GM18909 (cell line): ENCODE measurements at regions not wholly inside any gene's neighbourhood (a gene's known extent, or its start where the extent isn't known, plus 50 kb on each side); places are given as distances from the start of the nearest gene placed in this dataset.

Experiments used
- ATAC-seq: cut with Tn5 transposase; IDR thresholded peaks from one replicate; pipeline ENCODE4 v1.9.1; 2021; ENCODE audit warnings: mild to moderate bottlenecking; ENCODE audit not compliant: unreplicated experiment, poor library complexity

DNA sequence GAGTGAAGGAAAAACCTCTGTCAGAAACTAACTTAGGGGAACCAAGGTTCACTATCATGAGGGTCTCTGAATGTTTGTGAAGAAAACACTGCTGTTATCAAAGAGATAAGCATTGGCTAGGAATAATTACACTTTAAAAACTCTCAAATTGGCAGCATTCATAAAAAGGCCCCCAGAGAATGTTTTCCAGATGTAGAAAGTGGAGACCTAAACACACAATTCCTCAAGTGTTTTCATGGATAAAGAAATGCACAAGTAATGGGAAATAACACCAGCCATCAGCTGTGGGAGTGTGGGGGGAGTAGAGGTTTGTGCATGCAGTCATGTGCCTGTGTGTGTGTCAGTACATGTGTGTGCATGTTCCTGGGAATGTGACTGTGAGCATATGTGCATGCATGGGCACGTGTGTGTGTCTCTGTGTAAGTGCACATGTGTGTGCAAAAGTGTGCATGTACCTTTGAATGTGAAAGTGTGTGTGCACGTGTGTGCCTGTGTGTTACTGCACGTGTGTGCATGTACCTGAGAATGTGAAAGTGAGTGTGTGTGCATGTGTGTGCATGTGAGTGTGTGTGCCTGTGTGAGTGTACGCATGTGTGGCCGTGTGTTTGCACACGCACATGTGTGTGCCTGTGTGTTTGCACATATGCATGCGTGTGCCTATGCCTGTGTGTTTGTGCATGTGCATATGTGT lies 854.3 kb upstream of the SALL3 start:
- ATAC-seq, result no peak

DNA sequence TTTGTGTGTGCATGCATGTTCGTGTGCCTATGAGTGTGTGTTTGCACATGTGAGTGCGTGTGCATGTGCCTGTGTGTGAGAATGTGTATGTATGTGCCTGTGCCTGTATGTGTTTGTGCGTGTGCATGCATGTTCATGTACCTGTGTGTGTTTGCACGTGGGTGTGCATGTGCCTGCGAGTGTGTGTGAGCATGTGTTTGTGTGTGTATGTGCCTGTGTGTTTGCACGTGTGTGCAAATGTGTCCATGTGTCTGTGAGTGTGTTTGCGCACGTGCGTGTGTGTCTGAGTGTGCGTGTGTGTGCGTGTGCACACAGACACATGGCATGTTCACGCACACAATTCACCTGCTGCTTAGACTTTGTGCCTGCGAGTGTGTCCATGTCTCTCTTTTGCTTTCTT lies 853.5 kb upstream of the SALL3 start:
- no peak for ATAC-seq

DNA sequence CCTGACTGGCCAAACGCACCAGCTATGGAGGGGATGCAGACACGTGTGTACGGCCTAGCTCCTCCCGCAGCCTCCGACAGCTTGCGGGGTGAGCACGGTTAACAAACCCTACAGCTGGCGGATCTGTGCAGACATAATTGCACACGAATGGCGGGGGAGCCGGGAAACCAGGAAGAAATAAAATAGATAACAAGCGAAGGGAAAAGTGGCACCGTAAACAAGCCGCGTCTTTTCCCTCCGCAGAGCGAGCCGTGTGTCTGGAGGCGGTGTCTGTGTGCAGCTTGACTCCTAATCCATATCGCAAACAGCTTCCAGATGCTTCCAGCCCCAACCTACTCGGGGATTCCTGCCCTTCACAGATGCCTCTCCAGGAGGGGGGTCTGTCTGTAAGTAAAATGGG lies 853.1 kb upstream of the SALL3 start:
- no peak for ATAC-seq

DNA sequence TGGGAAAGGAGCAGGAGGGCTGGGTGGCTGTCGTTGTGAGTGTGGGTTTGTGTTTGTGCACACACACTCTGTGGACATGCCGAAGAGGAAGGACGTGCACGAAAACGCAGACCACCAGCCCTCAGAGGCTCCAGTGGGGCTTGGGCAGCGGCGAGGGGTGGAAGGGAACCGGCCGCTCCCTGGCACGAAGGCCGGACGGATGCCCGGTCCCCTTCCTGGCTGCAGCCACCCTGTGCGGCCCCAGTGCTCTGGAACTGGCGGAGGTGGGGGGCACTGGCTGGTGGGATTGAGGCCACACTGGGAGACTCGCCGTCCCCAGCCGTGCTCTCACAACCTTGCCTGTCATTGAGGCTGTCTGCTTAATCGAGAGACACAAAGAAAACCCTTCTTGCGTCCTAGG lies 852.6 kb upstream of the SALL3 start:
- ATAC-seq, result no peak

DNA sequence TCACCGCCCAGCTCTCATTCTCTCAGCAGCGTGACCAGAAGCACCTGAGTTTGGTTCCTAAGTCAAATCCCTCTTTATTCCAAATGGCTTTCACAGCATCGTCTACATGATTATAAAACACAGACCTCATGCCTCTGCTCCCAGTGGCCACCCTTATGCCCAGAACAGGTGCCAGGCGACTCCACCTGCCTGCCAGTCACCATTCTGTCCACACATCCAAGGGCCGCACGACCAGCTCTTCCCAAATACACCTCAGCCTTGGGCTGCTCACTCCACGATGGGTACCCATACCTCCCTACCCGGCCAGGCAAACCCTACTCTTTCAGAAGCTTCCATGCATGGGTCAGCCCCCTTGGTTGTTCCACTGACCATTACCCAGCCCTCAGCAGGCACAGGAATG lies 851.6 kb upstream of the SALL3 start:
- no peak for ATAC-seq

DNA sequence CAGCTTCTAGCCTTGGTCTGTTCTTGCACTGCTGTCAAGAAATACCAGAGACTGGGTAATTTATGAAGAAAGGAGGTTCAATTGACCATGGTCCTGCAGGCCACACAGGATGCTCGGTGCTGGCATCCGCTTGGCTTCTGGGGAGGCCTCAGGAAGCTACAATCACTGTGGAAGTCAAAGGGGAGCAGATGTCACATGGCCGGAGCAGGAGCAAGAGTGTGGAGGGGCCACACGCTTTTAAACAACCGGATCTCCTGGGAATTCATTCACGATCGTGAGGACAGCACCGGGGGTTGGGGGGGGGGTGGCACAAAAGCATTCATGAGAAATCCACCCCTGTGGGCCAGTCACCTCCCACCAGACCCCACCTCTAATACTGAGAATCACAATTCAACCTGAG lies 850.4 kb upstream of the SALL3 start:
- no peak for ATAC-seq

DNA sequence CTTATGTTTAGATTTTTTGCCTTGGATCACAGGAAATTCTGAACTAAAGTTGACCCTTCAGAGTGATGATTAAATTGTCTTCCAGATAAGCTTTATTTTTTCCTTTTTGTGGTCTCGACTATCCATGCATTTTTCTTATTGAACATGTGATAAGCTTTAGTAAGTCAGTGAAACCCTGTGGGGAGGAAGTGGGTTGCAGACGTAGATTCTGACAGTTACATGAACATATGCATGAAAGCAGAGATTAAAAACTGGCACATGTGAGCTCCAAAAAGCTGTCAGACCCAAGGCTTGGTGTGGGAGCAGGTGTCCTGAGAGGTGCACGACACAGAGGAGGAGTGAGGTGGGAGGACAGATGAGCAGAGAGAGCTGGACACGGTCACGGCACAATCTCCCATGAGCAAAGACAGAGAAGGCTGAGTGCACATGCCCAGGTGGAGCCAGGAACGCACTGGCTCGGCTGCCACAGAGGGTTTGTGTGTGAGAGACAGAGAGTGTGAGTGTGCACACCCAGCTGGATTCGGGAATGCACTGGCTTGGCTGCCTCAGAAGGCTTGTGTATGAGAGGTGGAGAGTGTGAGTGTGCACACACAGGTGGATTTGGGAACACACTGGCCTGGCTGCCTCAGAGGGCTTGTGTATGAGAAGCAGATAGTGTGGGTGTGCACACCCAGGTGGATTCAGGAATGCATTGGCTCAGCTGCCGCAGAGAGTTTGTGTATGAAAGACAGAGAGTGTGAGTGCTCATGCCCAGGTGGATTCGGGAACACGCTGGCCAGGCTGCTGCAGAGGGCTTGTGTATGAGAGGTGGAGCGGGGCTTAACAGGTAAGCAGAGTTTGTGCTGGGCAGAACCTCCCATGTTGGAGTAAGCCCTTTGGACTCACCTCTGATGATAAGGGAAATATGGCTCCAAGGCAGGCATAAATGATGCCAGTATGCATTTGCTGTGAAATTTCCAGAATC lies 849.1 kb upstream of the SALL3 start:
- ATAC-seq, result no peak

DNA sequence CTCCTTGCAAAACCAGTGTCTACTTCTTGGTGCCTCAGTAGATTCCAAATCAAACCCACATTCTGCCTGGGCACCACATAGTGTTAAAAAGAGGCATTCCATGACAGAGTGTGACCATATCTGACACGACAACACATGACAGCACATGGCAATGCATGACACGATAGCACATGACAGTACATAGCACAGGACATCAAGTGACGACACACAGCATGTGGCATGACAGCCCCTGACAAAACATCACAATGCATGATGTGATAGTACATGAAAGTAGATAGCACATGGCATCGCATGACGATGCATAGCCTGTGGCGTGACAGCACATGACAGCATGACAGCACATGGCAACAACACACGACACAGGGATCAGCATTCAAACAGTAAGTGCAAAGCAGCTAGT lies 845.9 kb upstream of the SALL3 start:
- no peak for ATAC-seq

DNA sequence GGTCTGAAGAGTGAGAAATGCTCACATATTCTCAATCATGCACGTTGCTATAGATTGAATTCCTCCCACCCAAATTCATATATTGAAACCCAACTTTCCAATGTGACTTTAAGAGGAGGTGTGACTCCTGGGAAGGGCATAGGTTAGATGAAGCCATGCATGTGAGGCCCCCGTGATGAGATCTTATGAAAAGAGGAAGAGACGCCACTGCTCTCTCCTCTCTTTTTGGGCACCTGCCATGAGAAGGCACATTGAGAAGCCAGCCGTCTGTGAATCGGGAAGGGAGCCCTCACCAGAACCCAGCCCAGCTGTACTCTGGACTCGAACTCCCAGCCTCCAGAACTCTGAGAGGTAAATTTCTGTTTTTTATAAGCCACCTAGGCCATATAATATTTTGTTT lies 842.6 kb upstream of the SALL3 start:
- ATAC-seq, result no peak

DNA sequence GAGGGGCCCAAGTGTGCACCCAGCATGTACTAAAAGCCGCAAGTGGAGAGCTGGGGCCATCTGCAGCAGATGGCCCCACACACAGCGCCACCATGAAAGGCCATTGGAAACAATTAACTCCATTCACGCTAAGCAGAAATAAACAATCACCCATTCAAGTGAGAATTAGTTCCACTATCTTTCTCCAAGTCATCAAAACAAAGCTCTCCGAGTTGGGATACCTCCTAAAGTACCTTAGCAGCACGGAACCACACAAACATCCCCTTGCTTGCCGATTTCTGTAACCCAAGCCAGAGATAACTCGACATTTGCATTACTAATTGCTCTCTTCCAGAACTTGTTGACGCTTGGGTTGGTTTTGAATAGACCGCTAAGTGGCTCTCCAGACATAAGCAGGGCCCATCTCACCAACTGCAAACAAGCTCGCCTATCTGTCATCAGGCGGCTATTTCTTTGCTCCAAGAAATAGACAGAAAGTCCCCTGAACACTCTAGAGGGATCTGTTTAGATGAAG lies 840.6 kb upstream of the SALL3 start:
- no peak for ATAC-seq

DNA sequence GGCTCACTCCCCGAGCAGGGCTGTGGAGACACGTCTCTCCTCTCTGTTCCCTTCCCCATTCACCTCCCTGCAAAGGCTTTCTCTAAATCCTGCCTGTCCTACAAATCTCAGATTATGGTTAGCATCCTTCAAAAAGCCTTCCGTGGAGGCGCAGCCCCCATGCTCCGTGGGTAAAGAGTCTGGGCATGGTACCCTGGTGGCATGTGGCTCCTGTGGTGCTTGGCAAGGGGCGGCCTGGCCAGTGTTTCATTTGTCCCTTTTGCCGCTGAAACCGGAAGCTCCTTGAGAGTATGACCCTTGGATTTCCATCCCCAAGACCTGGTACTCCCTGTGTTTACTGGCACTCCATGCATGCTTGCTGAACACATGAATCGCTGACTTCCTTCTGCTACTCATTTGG lies 839.3 kb upstream of the SALL3 start:
- no peak for ATAC-seq

DNA sequence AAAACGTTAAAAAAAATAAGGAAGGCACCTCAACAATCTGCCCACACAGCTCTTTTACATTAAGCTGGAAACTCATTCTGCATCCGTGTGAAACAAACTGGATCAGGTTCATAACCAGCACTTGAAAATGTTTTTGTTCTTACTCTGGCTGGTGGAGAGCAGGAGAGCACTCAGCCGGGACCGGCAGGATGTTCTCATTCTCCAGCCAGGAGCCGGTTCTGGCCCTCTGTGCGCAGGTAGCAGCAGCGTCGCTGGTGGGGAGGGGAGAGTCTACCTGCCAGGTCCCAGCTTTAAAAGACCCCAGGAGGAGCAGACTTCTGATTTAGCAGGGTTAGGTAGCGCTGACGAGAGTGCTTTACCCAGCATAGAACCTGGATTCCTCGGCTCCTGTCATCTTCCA lies 834.9 kb upstream of the SALL3 start:
- ATAC-seq, result no peak

DNA sequence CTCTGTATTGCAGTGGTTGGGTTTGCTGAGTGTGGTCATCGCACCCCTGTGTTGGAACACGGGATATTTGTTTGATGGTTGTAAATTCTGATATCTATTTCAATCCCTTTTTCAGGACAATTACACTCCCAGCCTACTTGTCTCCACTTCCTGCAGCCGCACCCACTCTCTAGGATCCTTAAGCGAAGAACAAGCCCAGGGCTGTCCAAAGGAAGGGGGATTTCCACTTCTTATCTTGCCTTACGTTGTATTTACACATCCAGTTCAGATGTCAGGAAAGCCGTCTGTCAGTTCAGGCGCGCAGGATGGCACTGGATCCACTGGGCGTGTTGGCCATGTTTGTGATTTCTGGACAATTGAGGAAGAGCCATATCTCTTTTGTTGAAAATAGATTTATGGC lies 834.5 kb upstream of the SALL3 start:
- no peak for ATAC-seq

DNA sequence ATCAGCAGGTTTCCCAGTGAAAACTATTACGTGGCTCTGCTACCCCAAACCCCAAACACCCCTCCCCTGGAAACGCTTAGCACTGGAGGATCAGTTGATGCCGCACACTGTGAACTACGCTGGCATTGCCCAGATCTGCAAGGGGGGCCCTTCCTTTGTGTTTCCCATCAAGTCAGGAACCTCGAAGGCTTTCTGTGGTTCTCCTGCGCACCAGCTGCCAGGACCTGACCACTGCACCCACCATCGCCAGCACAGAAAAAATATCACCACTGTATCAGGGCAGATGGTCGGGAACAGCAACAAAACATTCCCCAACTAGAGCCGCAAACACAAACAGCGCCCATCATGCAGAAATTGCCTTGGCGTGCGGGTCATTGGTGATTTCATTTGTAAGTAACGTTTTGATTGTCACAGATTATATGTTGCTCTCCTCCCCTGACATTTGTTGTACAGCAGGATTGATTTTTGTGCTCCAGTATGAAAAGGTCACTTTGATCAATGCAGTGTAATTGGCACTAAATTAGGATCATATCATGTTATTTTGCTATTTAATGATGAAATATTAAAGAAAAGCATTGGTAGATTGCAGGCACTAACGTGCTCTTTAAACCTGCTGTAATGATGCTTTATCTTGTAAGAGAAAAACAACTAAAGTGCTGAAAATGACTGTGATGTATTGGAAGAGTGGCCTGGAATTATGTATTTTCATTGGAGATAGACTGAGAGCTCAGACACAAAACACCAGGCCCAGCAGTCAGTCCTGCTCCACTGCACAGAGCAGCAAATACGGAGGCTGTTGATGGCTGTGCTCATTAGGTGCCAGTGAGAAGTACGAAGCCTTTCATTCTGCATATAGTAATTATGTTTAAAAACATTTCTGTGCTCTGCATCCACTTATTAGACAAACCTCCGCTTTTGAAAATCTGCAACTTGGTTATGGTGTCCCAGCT lies 833.2 kb upstream of the SALL3 start:
- no peak for ATAC-seq

DNA sequence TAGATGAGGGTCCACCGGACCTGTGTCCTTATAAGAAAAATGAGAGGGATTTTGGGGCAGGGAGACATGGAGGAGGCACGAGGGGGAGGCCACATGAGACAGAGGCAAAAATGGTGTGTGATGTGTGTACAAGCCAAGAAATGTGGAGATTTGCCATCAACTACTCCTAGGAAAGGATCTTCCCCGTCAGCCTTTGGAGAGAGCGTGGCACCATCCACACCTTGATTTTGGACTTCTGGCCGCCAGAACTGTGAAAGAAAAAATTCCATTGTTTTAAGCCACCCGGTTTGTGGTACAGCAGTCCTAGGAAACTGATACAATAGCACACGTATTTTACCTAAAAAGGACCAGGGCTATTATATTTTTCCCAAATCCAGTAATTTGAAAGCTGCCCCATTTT lies 829.0 kb upstream of the SALL3 start:
- ATAC-seq, result no peak

DNA sequence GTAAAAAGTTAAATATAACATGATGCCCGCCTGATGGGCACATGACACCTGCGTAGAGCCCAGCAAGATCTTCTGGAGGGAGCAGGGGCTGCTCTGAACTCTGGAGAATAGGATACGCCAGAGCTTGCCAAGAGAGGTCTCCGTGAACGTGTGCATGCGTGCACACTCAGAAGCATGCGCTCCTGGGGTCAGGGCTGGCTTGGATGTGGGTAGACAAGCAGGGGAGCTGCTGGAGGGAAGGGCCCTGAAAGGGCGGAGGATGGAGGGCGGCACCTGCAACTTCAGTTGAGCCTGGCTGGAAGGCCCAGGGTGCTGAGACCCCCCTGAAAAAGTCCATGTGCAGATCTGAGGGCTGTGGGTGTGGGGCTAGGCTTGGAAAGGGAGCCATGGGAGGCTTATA lies 828.4 kb upstream of the SALL3 start:
- ATAC-seq, result no peak

DNA sequence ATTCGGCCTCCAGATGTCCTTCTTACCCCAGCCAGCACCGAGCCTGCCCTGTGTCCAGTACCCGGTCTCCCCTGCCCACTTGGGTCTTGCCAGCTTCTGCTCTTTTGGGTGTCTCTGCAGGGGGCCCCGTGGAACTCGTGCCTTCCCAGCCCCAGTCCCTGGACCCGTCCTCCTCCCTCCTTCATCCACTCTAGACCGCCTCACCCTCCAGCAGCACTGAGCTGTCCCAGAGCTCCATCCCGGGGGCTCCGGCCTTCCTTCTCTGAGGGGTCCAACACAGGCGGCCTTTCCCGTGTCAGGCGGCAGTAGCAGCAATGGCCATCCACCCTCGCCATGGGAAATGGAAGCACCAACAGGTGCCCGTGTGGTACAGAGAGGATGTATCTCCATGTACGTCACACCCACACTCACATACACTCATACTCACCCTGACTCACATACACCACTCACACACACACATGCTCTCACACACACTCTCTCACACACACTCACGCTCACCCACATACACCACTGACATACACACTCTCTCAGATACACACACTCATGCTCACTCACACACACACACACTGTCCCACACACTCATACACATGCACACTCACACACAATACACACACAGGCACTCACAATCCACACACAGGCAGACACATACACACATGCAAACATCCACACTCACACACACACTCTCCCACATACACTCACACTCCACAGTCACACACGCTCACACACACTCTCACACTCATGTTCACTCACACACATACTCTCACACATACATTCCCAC lies 827.5 kb upstream of the SALL3 start:
- ATAC-seq, result no peak

DNA sequence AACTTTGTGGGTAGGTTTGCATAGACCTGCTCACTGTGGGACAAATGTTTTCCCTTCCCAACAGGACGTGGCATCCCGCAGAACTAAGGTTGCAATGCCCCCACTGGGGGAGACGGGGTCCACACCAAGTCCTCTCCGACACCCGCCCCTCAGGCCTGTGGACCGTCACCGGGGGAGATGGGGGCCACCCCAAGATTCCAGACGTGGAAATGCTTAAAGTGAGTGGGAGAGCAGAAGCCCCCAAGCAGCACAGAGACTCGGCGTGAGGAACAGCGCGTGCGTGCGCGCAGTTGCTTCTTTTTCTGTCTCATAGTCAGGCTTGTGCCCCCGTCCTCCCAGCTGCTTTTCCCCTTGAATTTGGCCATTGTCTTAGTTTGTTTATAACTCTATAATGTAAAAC lies 826.3 kb upstream of the SALL3 start:
- ATAC-seq, result no peak

DNA sequence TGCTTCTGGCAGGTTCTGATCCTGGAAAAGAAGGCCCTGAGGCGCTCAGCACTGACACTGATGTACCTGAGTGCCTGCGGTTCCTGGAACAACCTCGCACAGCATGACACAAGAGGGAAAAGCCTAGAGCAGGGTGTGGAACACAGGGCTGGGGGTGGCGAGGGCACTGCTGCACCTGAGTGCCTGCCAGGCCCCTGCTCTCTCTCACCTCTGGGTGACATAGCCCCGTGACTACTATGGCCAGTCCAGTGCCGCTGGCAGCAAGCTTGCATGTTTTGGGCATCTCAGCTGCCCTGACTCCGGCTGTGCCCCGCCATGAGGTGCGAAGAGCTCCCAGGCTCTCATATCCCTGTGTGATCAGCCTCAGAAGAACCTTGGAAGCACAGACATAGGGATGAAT lies 825.2 kb upstream of the SALL3 start:
- ATAC-seq, result no peak

DNA sequence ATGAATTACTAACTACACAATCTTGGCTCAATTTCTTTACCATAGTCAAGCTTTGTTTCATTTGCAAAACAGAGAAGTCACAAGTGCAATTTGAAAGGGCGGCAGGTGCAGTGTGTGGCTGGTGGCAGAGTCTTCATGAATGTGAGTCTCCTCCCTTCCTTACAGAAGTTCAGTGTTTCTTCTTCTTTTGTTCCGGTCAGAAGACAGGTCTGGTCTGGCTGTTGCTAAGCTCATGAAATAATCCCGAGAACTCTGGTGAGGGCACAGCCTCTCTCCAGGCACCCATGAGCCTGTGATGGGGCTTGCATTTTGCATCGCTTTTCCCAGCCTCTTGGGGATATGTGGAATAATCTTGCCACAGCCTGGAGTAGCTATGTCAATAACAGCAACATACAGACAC lies 824.8 kb upstream of the SALL3 start:
- ATAC-seq, result no peak
